Activated CD4-positive, CD25-positive, alpha-beta regulatory T cell treated with anti-CD3 and anti-CD28 coated beads, Interleukin-2, amount 50 U/mL, for 24 hours (primary cell): ENCODE measurements at regions not wholly inside any gene's neighbourhood (a gene's known extent, or its start where the extent isn't known, plus 50 kb on each side); places are given as distances from the start of the nearest gene placed in this dataset.
A peak's percentile ranks its signal among the peaks of the same experiment; 100 is the strongest.
"Not testable (repeated sequence)": the region's sequence is repeated elsewhere in the genome, so short reads cannot be mapped to it uniquely, and the experiment has no call there.

Experiments used
- ATAC-seq, 2 donors: fragments of 150-1000 bp; cut with Tn5 transposase; one replicate each; pipeline ENCODE4 v1.10.0; 2021; ENCODE audit warnings: mild to moderate bottlenecking in 1 of 2, moderate library complexity in 1 of 2

GRCh38 chr6:156687789-156688619, 89.2 kb upstream of the ARID1B start:
- no peak for ATAC-seq

GRCh38 chr6:156686995-156687788, 90.0 kb upstream of the ARID1B start:
- ATAC-seq, result peak; percentile 91 to 94

- ATAC-seq, result peak; percentile 20 to 22
Measured at GRCh38 chr6:156686301-156686994, 90.7 kb upstream of the ARID1B start.

GRCh38 chr6:156685823-156686222, 91.4 kb upstream of the ARID1B start:
- no peak for ATAC-seq

GRCh38 chr6:156683821-156684220, 93.4 kb upstream of the ARID1B start:
- ATAC-seq, result no peak

- ATAC-seq, result no peak
Measured at GRCh38 chr6:156676721-156677120, 100.5 kb upstream of the ARID1B start.

GRCh38 chr6:156674197-156674596, 103.0 kb upstream of the ARID1B start:
- ATAC-seq, result no peak

- not testable (repeated sequence) for ATAC-seq
Measured at GRCh38 chr6:156670097-156670496, 107.1 kb upstream of the ARID1B start.

GRCh38 chr6:156662025-156662445, 115.1 kb upstream of the ARID1B start:
- no peak for ATAC-seq

GRCh38 chr6:156660389-156660788, 116.8 kb upstream of the ARID1B start:
- no peak for ATAC-seq

- ATAC-seq, result no peak
Measured at GRCh38 chr6:156659822-156660198, 117.4 kb upstream of the ARID1B start.

GRCh38 chr6:156658966-156659821, 118.0 kb upstream of the ARID1B start:
- no peak for ATAC-seq

GRCh38 chr6:156658186-156658965, 118.8 kb upstream of the ARID1B start:
- ATAC-seq, result no peak

GRCh38 chr6:156657296-156657695, 119.9 kb upstream of the ARID1B start:
- ATAC-seq, result no peak

GRCh38 chr6:156654919-156655918, 122.0 kb upstream of the ARID1B start:
- no peak for ATAC-seq

- peak in 1 of 2 donors; percentile 17 for ATAC-seq
Measured at GRCh38 chr6:156652231-156652750, 124.9 kb upstream of the ARID1B start.

GRCh38 chr6:156651486-156651885, 125.7 kb upstream of the ARID1B start:
- no peak for ATAC-seq

- no peak for ATAC-seq
Measured at GRCh38 chr6:156650896-156651390, 126.2 kb upstream of the ARID1B start.

GRCh38 chr6:156648616-156649015, 128.6 kb upstream of the ARID1B start:
- no peak for ATAC-seq

- no peak for ATAC-seq
Measured at GRCh38 chr6:156647991-156648390, 129.2 kb upstream of the ARID1B start.
